Activated CD4-positive, alpha-beta memory T cell treated with anti-CD3 and anti-CD28 coated beads, Interleukin-2, amount 10 ng/mL, durations not matched to agents 7 days and 5 days (primary cell): ENCODE measurements at regions not wholly inside any gene's neighbourhood (a gene's known extent, or its start where the extent isn't known, plus 50 kb on each side); places are given as distances from the start of the nearest gene placed in this dataset.

ENCODE experiments used
- CTCF ChIA-PET: fragments of 350-600 bp; sonication (Branson Sonifier 250); formaldehyde crosslinking; loops from one replicate; lab custom pipeline; 2021; ENCODE audit warnings: antibody characterized with exemption, inconsistent platforms; lab: Charles Lee
- POLR2A ChIA-PET: fragments of 350-600 bp; sonication (Branson Sonifier 250); formaldehyde crosslinking; loops from one replicate; lab custom pipeline; 2021; ENCODE audit warnings: antibody characterized with exemption; lab: Charles Lee
- DNase-seq: peaks from one replicate; pipeline ENCODE4 v3.0.0-alpha.2; 2020
- H3K27ac Mint-ChIP-seq: one replicate; pipeline ENCODE4 v1.8.0; 2021; ENCODE audit warnings: mild to moderate bottlenecking, mixed read lengths
- H3K27me3 Mint-ChIP-seq: one replicate; pipeline ENCODE4 v1.8.0; 2021; ENCODE audit warnings: mixed read lengths
- H3K36me3 Mint-ChIP-seq: one replicate; pipeline ENCODE4 v1.8.0; 2021; ENCODE audit warnings: low read depth, mixed read lengths
- H3K4me1 Mint-ChIP-seq: one replicate; pipeline ENCODE4 v1.8.0; 2021; ENCODE audit warnings: mixed read lengths
- H3K4me3 Mint-ChIP-seq: one replicate; pipeline ENCODE4 v1.8.0; 2021; ENCODE audit warnings: mild to moderate bottlenecking, mixed read lengths
- H3K9me3 Mint-ChIP-seq: one replicate; pipeline ENCODE4 v1.8.0; 2021; ENCODE audit warnings: mixed read lengths

DNA sequence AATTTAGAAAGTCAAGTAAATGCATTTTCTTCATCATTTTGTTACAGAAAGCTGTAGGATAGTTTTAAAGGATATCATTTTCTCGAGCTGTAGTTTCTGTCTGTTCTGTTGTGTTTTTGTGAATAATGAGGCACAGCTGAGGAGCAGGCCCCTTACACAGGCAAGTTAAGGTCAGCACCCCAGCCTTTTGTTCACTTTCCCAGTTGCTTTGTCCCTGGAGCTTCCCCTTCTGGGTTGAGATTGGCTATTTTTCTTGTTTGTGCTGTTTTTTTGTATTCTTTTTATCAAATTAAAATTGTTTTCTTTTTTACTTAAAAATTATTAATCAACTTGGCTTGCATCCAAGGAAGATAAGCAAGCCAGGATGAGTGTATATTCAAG lies 213.8 kb upstream of the ACTBL2 start:
- H3K9me3 Mint-ChIP-seq = no peaks in the 10 kb centered on the region
- H3K4me1 Mint-ChIP-seq = no peaks in the 10 kb centered on the region

DNA sequence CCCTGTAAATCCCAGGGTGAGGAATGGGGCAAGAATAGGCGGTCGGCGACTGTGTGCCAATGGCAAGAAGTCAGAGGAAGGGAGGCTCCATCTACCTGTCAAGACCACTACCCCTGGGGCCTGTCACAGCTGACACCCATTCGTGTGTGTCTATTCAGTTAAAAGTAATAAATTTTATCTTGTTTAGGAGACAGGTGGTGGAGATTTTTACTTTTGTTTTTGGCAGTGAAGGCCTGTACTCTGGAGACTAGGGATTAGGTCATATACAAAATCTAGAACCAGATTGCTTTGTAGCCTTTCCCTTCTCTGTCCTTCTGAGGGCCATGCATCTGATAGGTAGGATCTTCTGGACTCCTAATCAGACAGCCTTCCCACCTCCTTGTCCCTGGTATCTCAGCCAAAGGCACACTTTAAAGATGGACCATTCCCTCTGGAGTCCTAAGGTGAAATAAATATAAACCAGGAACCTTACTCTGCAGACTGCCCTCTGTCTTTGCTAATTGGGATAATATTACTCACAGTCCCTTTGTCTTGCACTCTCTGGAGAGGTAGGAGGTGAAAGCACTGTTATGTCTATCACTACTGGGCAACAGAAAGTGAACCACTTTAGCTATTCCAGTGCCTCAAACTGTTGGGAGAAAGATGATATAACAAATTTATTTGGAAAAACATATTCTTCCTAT lies 213.2 kb upstream of the ACTBL2 start:
- ChIA-PET POLR2A (no interaction called here), CTCF (no interaction called here)
- H3K4me3 Mint-ChIP-seq = no peak overlapping the region
- no peak for DNase-seq
- no peaks in the 10 kb centered on the region for H3K9me3 Mint-ChIP-seq
- no peaks in the 10 kb centered on the region for H3K4me1 Mint-ChIP-seq
- no peaks in the 10 kb centered on the region for H3K27me3 Mint-ChIP-seq
- no peaks in the 10 kb centered on the region for H3K36me3 Mint-ChIP-seq
- no peak overlapping the region for H3K27ac Mint-ChIP-seq

More for the DNA sequence above, 213.8 kb upstream of the ACTBL2 start:
- ChIA-PET CTCF (no interaction called here), POLR2A (no interaction called here)
- Mint-ChIP-seq H3K27ac (no peak overlapping the region), H3K36me3 (no peaks in the 10 kb centered on the region), H3K4me3 (no peak overlapping the region), H3K27me3 (no peaks in the 10 kb centered on the region)
- DNase-seq = no peak

DNA sequence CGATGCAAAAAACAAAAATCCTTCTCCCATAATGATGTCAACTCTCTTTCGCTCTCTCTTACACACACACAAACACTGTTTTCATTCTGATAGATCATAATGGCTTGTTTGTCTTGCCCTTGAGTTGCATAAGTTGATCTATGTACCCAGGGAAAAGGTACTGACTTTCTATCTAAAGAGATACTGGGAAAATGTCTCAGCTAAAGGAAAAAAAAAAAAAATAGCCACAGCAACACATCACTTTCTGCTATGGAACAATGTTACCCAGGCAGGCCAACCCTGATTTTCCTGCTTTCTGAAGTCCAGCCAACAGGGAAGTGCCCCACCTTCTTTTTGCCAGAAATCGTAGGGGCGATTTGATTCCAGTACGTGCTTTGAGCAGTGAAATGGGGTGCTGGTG lies 212.6 kb upstream of the ACTBL2 start:
- ChIA-PET POLR2A (no interaction called here), CTCF (no interaction called here)
- Mint-ChIP-seq H3K27me3 (no peaks in the 10 kb centered on the region), H3K9me3 (no peaks in the 10 kb centered on the region), H3K27ac (no peak overlapping the region), H3K4me3 (no peak overlapping the region), H3K36me3 (no peaks in the 10 kb centered on the region), H3K4me1 (no peaks in the 10 kb centered on the region)
- no peak for DNase-seq

DNA sequence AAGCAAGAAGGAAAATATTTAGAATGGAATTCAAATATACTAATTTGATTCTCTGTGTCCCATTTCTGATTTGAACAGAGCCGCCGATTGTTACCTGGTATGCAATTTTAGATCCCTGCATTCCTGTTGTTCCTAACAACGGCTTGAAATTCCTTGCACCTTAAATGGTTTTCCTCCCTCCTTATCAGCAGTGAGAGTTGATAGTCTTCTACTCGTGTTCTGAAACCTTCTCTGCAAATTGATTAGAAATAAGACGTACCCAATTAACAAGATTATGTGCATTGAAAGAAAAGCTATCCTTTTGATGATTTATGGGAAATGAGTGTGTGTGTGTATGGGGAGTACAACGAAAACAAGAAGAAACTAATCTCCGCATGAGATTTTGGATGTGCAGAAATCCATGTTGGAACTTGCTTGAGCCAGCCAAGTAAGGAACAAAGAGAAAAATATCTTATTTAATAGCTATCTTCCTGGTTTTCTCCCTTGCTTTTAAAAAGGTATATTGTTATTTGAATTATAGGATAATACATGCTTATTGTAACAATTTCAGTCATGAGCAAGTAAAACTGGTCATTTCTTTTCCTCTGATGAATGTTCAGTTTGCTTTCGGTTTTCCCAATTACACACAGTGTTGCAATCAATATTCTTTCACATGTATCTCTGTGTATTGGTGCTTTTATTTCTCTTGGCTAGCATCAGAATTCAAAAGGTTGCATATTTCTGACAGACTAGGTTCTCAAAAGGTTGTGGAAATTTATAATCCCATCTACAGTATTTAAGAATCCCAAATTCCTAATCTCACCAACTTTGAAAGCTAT lies 211.1 kb upstream of the ACTBL2 start:
- no peak for DNase-seq
- no peaks in the 10 kb centered on the region for H3K4me1 Mint-ChIP-seq

DNA sequence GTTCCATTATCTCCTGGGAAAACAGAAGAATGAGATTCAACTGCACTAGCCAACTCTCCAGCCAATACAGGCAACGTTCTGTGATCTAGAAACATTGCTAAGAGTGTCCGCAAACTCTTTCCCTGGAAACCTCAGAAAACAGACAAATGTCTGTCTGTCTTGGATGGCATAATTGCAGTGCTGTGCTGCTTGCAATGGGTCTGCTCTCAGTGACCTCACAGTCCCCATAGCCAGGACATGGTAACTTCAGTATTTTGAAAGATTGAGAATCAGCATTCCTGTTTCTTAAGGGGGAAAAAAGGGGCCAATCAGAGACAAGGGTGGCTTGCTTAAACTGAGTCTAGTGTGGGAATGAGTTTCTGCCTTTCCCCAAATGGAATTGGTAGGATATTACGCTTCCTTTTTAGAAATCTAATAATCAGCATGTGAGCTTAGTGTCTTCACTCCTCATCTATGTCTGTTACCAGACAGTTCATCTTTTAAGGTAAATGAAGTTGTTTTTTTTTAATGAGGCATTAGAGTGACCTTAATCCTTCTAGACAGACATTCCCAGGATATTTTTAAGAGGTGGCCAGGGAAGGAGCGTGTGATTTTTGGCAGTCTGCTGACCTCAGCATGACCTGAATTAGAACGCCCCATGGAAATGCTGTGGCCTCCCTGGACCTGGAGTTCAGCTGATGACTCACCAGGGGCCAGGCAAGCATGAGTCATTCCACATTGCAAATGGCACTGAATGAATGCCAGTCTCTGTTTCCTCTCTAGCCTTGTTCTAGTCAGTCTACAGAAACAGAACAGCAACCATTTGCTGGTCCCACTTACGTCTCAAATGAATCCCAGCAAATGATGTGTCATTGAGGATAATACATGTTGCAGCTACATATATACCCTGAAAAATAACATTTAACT lies 210.2 kb upstream of the ACTBL2 start:
- ChIA-PET CTCF (no interaction called here), POLR2A (no interaction called here)
- no peak overlapping the region for H3K4me3 Mint-ChIP-seq
- H3K9me3 Mint-ChIP-seq = no peaks in the 10 kb centered on the region
- no peak overlapping the region for H3K27ac Mint-ChIP-seq
- no peaks in the 10 kb centered on the region for H3K36me3 Mint-ChIP-seq
- no peaks in the 10 kb centered on the region for H3K4me1 Mint-ChIP-seq
- no peaks in the 10 kb centered on the region for H3K27me3 Mint-ChIP-seq
- DNase-seq = no peak

More for the DNA sequence above, 211.1 kb upstream of the ACTBL2 start:
- H3K27me3 Mint-ChIP-seq = no peaks in the 10 kb centered on the region
- H3K4me3 Mint-ChIP-seq = no peak overlapping the region
- POLR2A ChIA-PET = no interaction called here
- H3K27ac Mint-ChIP-seq = no peak overlapping the region
- CTCF ChIA-PET = no interaction called here
- no peaks in the 10 kb centered on the region for H3K36me3 Mint-ChIP-seq
- H3K9me3 Mint-ChIP-seq = no peaks in the 10 kb centered on the region

DNA sequence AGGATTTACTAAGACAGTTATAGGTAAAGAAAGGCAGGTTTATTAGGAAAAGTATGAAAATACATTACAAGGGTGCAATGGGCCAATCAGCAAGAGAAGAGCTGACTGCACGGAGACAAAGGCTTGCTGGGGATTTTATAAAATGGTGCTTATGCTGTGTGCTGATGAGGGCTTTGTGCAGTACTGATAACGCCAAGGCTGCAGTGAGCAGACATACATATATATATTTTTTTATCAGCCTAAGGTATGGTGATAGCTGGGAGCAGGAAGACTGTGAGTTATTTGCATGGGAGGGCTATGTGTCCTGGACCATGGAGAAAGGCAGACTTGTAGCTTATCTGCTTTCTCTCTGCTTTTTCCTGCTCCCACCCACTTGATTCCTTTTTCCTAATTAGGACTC lies 208.1 kb upstream of the ACTBL2 start:
- Mint-ChIP-seq H3K27me3 (no peaks in the 10 kb centered on the region), H3K27ac (no peak overlapping the region), H3K9me3 (no peaks in the 10 kb centered on the region), H3K4me3 (no peak overlapping the region), H3K4me1 (no peaks in the 10 kb centered on the region), H3K36me3 (no peaks in the 10 kb centered on the region)
- DNase-seq = no peak
- CTCF ChIA-PET = interaction anchor here (1.1 kb wide), 1 partner anchor 40 kb away, joined by 3 read pairs; no protein-coding TSS in a partner anchor
- POLR2A ChIA-PET = no interaction called here

DNA sequence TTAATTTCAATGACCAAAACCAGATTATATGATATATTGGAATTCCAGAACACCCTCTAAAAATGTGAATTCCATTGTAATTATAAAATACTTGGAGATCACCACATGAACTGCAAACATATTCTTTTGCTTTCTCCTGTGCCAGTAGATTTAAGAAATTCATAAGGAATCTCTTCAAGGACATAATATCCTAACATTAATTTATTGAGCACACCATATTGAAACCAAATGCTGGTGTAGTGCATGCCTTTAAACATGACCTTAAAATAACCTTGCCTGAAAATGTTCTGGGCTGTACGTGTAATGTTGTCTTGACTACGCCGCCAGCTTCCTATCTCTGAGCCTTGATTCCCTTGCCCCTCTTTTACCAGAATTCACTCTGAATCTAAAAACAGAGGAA lies 205.0 kb upstream of the ACTBL2 start:
- Mint-ChIP-seq H3K4me3 (no peak overlapping the region), H3K36me3 (no peaks in the 10 kb centered on the region), H3K27me3 (no peaks in the 10 kb centered on the region), H3K27ac (no peak overlapping the region), H3K4me1 (no peaks in the 10 kb centered on the region), H3K9me3 (no peaks in the 10 kb centered on the region)
- ChIA-PET CTCF (no interaction called here), POLR2A (no interaction called here)
- DNase-seq = no peak

DNA sequence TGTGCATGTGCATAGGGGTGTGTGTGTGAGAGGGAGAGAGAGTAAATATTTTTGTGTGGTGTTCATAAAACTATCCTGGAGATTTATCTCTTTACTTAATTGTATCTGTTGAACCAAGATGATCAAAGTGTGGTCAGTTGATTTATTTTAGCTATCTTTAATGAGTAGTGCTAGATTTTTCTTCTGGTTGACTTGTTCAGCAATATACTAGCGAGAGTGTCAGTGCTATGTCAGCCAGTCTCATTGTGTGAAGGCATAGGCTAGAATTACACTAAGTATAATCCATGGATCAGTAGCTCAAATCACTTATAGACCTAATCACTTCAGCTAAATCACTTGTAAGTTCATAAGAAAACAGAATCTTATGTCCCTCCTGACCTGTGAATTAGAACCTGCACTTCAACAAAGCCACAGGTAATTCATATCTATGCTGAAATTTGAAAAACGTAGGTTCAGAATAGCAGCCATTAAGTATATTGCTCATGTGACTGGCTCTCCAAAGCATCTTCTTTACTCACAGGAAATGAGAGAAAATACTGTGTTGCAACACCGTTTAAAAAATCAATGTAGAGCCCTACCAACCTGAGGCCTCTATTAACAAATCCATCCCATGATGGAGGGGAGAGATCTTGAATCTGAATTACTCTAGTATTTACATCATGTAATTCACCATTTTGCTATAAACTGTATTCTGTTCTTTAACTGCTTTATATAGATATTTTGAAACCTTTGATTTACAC lies 203.1 kb upstream of the ACTBL2 start:
- no peak overlapping the region for H3K27ac Mint-ChIP-seq
- no peaks in the 10 kb centered on the region for H3K36me3 Mint-ChIP-seq
- no peak for DNase-seq
- H3K4me3 Mint-ChIP-seq = no peak overlapping the region
- no peaks in the 10 kb centered on the region for H3K27me3 Mint-ChIP-seq
- POLR2A ChIA-PET = no interaction called here
- no peaks in the 10 kb centered on the region for H3K9me3 Mint-ChIP-seq
- no peaks in the 10 kb centered on the region for H3K4me1 Mint-ChIP-seq
- CTCF ChIA-PET = no interaction called here

DNA sequence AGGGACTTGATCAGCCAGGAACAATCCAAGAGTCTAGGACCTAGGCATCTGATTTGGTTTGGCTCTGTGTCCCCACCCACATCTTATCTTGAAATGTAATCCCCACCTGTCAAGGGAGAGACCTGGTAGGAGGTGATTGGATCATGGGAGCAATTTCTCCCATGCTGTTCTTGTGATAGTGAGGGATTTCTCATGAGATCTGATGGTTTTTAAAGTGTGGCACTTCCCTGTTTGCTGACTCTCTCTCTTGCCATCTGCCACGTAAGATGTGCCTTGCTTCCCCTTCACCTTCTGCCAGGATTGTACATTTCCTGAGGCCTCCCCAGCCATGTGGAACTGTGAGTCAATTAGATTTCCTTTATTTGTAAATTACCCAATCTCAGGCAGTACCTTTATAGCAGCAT lies 201.7 kb upstream of the ACTBL2 start:
- H3K4me1 Mint-ChIP-seq = no peaks in the 10 kb centered on the region
- H3K27ac Mint-ChIP-seq = no peak overlapping the region
- no peak overlapping the region for H3K4me3 Mint-ChIP-seq
- no peak for DNase-seq
- CTCF ChIA-PET = no interaction called here
- POLR2A ChIA-PET = no interaction called here
- H3K36me3 Mint-ChIP-seq = no peaks in the 10 kb centered on the region
- H3K9me3 Mint-ChIP-seq = no peaks in the 10 kb centered on the region
- H3K27me3 Mint-ChIP-seq = peaks cover 3% of the 10 kb centered on the region

DNA sequence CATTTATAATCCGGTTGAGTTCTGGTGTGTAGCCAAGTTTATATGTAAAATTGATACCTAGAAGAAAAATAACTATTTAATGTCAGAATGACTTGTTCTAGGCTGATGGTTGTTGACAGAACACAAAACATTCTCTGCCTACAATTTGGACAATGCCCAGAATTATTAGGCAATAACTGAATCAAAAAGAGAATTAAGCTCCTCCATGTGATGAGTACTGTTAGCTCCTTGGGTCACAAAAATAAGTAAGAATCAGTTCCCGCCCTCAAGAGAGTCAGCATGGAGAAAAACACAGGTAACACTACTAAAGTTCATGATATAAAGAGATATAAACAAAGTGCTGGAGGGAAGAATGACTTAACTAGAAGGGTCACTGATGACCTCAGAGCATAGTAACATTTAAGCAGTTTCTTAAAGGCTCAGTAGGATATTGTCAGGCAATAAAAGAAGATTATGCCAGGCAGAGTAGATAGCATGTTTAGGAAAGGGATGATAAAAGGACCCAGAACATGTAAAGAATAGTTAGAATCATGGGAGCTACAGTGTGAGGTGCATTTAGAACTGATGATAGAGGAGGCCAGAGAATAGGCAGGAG lies 200.5 kb upstream of the ACTBL2 start:
- Mint-ChIP-seq H3K4me1 (no peaks in the 10 kb centered on the region), H3K9me3 (no peaks in the 10 kb centered on the region), H3K27ac (no peak overlapping the region), H3K27me3 (peaks cover 3% of the 10 kb centered on the region), H3K36me3 (no peaks in the 10 kb centered on the region), H3K4me3 (no peak overlapping the region)
- no peak for DNase-seq
- CTCF ChIA-PET = no interaction called here
- POLR2A ChIA-PET = no interaction called here

DNA sequence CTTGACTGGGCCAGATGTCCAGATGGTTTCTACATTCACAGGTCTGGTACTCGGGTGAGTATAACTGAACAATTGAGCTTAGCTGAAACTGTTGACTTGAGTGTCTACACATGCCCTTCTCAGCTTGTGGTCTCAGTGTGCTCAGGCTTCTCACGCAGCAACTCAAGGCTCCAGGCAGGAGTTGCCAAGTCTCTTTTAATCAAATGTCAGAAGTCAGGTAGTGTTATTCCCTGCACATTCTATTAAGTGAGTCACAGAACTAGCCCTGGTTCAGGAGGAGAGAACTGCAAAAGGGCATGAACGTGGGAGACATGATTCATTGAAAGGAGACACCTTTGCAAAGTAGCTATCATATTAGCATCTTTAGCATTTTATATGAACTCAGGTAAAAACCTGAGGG lies 199.3 kb upstream of the ACTBL2 start:
- ChIA-PET CTCF (no interaction called here), POLR2A (no interaction called here)
- H3K36me3 Mint-ChIP-seq = no peaks in the 10 kb centered on the region
- H3K27ac Mint-ChIP-seq = no peak overlapping the region
- DNase-seq = no peak
- H3K27me3 Mint-ChIP-seq = peaks cover 3% of the 10 kb centered on the region
- H3K4me3 Mint-ChIP-seq = no peak overlapping the region
- no peaks in the 10 kb centered on the region for H3K4me1 Mint-ChIP-seq
- no peaks in the 10 kb centered on the region for H3K9me3 Mint-ChIP-seq

DNA sequence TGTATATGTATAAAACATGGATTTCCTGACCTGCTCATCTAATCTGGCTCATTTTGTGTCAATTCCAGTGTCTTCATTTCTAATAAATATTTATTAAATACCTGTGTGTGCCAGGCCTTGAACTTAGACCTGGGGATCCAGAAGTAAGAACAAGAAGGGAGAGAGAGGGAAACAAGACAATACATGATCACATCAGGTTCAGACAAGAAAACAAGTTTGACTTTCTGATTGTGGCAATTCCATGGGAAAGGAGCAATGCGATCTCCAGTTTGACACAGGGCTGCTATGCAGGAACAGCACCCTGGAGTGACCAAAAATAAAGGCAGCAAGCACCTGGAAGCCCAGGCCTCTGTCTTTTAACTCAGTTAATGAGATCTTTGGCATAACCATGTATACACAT lies 198.1 kb upstream of the ACTBL2 start:
- CTCF ChIA-PET = no interaction called here
- DNase-seq = no peak

More for the DNA sequence above, 198.1 kb upstream of the ACTBL2 start:
- POLR2A ChIA-PET = no interaction called here
- no peak overlapping the region for H3K27ac Mint-ChIP-seq
- H3K4me1 Mint-ChIP-seq = no peaks in the 10 kb centered on the region
- H3K4me3 Mint-ChIP-seq = no peak overlapping the region
- H3K27me3 Mint-ChIP-seq = peaks cover 3% of the 10 kb centered on the region
- H3K36me3 Mint-ChIP-seq = no peaks in the 10 kb centered on the region
- H3K9me3 Mint-ChIP-seq = no peaks in the 10 kb centered on the region
